ENCODE measurements at regions not wholly inside any gene's neighbourhood (a gene's known extent, or its start where the extent isn't known, plus 50 kb on each side); places are given as distances from the start of the nearest gene placed in this dataset.

DNA sequence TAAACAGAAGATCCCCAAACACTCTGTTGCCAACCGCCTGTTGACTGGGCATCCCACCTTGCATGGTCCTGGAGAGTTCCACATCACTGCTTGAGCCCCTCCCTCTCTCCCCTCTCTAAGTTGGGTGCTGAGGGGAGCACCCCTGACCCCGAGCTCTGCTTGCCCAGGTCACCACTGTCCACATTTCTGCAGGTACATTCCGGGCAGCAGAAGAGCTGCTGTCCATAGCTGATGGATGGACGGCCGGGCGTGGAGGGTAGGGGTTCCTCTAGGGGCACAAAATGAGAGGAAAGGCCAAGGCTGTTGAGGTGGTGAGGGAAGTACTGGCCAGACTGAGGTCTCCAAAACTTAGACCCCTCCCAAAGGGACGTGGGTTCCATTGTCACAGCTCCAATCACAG lies 227.4 kb upstream of the PPP2R2D start:
- BruUV-seq (replicated peaks), result no TSS peak
- no peaks in the 10 kb centered on the region for H3K27me3 ChIP-seq (replicated peaks; ENCODE audit: control insufficient read depth, insufficient read depth, low read length)
- CTCF ChIA-PET, result no interaction called here
- Mint-ChIP-seq H3K27me3 (ENCODE audit: insufficient read depth, unreplicated experiment) (peaks cover 5% of the 10 kb centered on the region), H3K4me1 (ENCODE audit: low read depth, unreplicated experiment) (no peaks in the 10 kb centered on the region), H3K4me3 (ENCODE audit: unreplicated experiment) (no peak overlapping the region), H3K36me3 (ENCODE audit: insufficient read depth, unreplicated experiment) (no peaks in the 10 kb centered on the region), H3K27ac (ENCODE audit: unreplicated experiment) (no peak overlapping the region), H3K9me3 (ENCODE audit: unreplicated experiment) (peaks cover 34% of the 10 kb centered on the region)
- H3K36me3 ChIP-seq (ENCODE audit: control insufficient read depth, insufficient read depth, low read length), result no peaks in the 10 kb centered on the region
- POLR2A ChIA-PET, result no interaction called here
- H3K4me3 ChIP-seq (ENCODE audit: low read depth, low read length), result no peak overlapping the region
- no peak for DNase-seq
- H3K9me3 ChIP-seq, result 0 out of 2 replicates have a peak, but pooled peaks cover 5% of the 10 kb centered on the region
- no peaks in the 10 kb centered on the region for H3K4me1 ChIP-seq
- TF ChIP-seq, protein P1, sequence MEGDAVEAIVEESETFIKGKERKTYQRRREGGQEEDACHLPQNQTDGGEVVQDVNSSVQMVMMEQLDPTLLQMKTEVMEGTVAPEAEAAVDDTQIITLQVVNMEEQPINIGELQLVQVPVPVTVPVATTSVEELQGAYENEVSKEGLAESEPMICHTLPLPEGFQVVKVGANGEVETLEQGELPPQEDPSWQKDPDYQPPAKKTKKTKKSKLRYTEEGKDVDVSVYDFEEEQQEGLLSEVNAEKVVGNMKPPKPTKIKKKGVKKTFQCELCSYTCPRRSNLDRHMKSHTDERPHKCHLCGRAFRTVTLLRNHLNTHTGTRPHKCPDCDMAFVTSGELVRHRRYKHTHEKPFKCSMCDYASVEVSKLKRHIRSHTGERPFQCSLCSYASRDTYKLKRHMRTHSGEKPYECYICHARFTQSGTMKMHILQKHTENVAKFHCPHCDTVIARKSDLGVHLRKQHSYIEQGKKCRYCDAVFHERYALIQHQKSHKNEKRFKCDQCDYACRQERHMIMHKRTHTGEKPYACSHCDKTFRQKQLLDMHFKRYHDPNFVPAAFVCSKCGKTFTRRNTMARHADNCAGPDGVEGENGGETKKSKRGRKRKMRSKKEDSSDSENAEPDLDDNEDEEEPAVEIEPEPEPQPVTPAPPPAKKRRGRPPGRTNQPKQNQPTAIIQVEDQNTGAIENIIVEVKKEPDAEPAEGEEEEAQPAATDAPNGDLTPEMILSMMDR (IDR thresholded peaks at IDR 0.05; ENCODE audit: insufficient read depth in 1 of 2, low read depth in 1 of 2, low read length in 1 of 2, severe bottlenecking in 1 of 2, unreplicated experiment in 1 of 2), result no peak
- intact Hi-C loops (cut with micrococcal nuclease; ENCODE audit: unreplicated experiment), result no loop called here

DNA sequence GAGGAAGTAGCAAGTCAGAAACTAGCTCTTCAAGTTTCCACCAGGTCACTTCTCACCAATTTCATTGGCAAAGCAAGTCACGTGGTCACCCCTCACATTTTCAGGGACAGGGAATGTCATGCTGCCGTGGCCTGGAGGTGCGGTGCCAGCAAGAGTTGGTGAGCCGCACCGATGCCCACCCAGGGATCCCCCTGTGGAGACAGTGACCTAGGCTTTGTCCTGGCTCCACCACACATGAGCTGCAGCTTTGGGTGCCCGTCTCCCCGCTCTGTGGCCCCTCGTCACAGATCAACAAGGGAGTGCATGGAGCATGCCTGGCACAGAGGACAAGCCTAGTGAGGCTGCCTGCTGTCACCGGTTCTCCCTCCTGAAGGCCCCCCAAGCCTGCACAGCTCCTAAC lies 226.7 kb upstream of the PPP2R2D start:
- ChIA-PET POLR2A (no interaction called here), CTCF (no interaction called here)
- H3K4me1 Mint-ChIP-seq (ENCODE audit: low read depth, unreplicated experiment), result no peaks in the 10 kb centered on the region
- no peaks in the 10 kb centered on the region for H3K27me3 ChIP-seq (replicated peaks; ENCODE audit: control insufficient read depth, insufficient read depth, low read length)
- intact Hi-C loops (cut with micrococcal nuclease; ENCODE audit: unreplicated experiment), result no loop called here
- no peaks in the 10 kb centered on the region for H3K36me3 ChIP-seq (ENCODE audit: control insufficient read depth, insufficient read depth, low read length)
- no peak overlapping the region for H3K4me3 Mint-ChIP-seq (ENCODE audit: unreplicated experiment)
- no peak overlapping the region for H3K4me3 ChIP-seq (ENCODE audit: low read depth, low read length)
- H3K9me3 ChIP-seq, result 0 out of 2 replicates have a peak, but pooled peaks cover 5% of the 10 kb centered on the region
- no peak overlapping the region for H3K27ac Mint-ChIP-seq (ENCODE audit: unreplicated experiment)
- peaks cover 30% of the 10 kb centered on the region for H3K9me3 Mint-ChIP-seq (ENCODE audit: unreplicated experiment)
- H3K4me1 ChIP-seq, result no peaks in the 10 kb centered on the region
- no TSS peak for BruUV-seq (replicated peaks)
- TF ChIP-seq, protein P1 (IDR thresholded peaks at IDR 0.05; ENCODE audit: insufficient read depth in 1 of 2, low read depth in 1 of 2, low read length in 1 of 2, severe bottlenecking in 1 of 2, unreplicated experiment in 1 of 2), result no peak
- H3K27me3 Mint-ChIP-seq (ENCODE audit: insufficient read depth, unreplicated experiment), result peaks cover 5% of the 10 kb centered on the region
- H3K36me3 Mint-ChIP-seq (ENCODE audit: insufficient read depth, unreplicated experiment), result no peaks in the 10 kb centered on the region
- DNase-seq, result no peak

DNA sequence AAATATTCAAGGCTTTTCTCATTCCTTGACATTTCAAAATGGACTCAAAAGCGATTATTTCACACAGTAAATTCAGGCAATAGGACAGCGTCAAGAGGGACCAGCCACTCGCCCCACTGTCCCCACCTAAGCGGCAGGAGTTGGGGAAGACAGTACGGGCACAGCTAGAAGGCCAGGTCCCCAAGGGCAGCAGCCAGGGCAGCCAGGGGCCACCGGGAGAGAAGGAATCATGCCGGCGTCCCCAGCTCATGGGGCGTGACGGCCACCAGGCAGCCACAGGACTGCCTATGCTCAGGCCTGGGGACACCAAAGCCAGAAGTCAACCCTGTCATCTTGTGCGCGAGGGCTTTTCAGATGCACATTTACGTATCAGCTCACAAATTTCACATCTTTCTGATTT lies 225.7 kb upstream of the PPP2R2D start:
- H3K4me3 Mint-ChIP-seq (ENCODE audit: unreplicated experiment), result no peak overlapping the region
- POLR2A ChIA-PET, result no interaction called here
- DNase-seq, result no peak
- Histone ChIP-seq H3K4me3 (ENCODE audit: low read depth, low read length) (no peak overlapping the region), H3K36me3 (ENCODE audit: control insufficient read depth, insufficient read depth, low read length) (no peaks in the 10 kb centered on the region), H3K9me3 (0 out of 2 replicates have a peak, but pooled peaks cover 5% of the 10 kb centered on the region), H3K27me3 (replicated peaks; ENCODE audit: control insufficient read depth, insufficient read depth, low read length) (no peaks in the 10 kb centered on the region), H3K4me1 (no peaks in the 10 kb centered on the region)
- intact Hi-C loops (cut with micrococcal nuclease; ENCODE audit: unreplicated experiment), result no loop called here
- TF ChIP-seq, protein P1 (IDR thresholded peaks at IDR 0.05; ENCODE audit: insufficient read depth in 1 of 2, low read depth in 1 of 2, low read length in 1 of 2, severe bottlenecking in 1 of 2, unreplicated experiment in 1 of 2), result no peak
- no peaks in the 10 kb centered on the region for H3K4me1 Mint-ChIP-seq (ENCODE audit: low read depth, unreplicated experiment)
- peaks cover 7% of the 10 kb centered on the region for H3K27me3 Mint-ChIP-seq (ENCODE audit: insufficient read depth, unreplicated experiment)
- BruUV-seq (replicated peaks), result no TSS peak
- H3K36me3 Mint-ChIP-seq (ENCODE audit: insufficient read depth, unreplicated experiment), result no peaks in the 10 kb centered on the region
- CTCF ChIA-PET, result no interaction called here
- H3K27ac Mint-ChIP-seq (ENCODE audit: unreplicated experiment), result no peak overlapping the region
- H3K9me3 Mint-ChIP-seq (ENCODE audit: unreplicated experiment), result peaks cover 21% of the 10 kb centered on the region

Measured in Caco-2 (cell line).